GM18502 (cell line): ENCODE measurements at regions not wholly inside any gene's neighbourhood (a gene's known extent, or its start where the extent isn't known, plus 50 kb on each side); places are given as distances from the start of the nearest gene placed in this dataset.
"Not testable (repeated sequence)": the region's sequence is repeated elsewhere in the genome, so short reads cannot be mapped to it uniquely, and the experiment has no call there.

ENCODE experiments used
- ATAC-seq: cut with Tn5 transposase; IDR thresholded peaks from one replicate; pipeline ENCODE4 v1.9.1; 2021; ENCODE audit warnings: mild to moderate bottlenecking; ENCODE audit not compliant: unreplicated experiment, poor library complexity

GRCh38 chr13:33409673-33410510, 124.3 kb upstream of the STARD13 start:
- ATAC-seq: no peak

- no peak for ATAC-seq
Observed at GRCh38 chr13:33410619-33411018, 125.1 kb upstream of the STARD13 start.

- ATAC-seq: no peak
Observed at GRCh38 chr13:33411312-33411711, 125.8 kb upstream of the STARD13 start.

GRCh38 chr13:33415822-33416221, 130.3 kb upstream of the STARD13 start:
- ATAC-seq: no peak

GRCh38 chr13:33418224-33418953, 132.8 kb upstream of the STARD13 start:
- ATAC-seq: not testable (repeated sequence)

GRCh38 chr13:33420117-33420516, 134.6 kb upstream of the STARD13 start:
- ATAC-seq: not testable (repeated sequence)

- no peak for ATAC-seq
Observed at GRCh38 chr13:33426131-33426530, 140.6 kb upstream of the STARD13 start.

- ATAC-seq: no peak
Observed at GRCh38 chr13:33433316-33433715, 147.8 kb upstream of the STARD13 start.

GRCh38 chr13:33434676-33435075, 149.1 kb upstream of the STARD13 start:
- ATAC-seq: no peak

GRCh38 chr13:33435207-33435606, 149.7 kb upstream of the STARD13 start:
- ATAC-seq: no peak

GRCh38 chr13:33438918-33439317, 153.4 kb upstream of the STARD13 start:
- ATAC-seq: no peak

- ATAC-seq: no peak
Observed at GRCh38 chr13:33441015-33441414, 155.5 kb upstream of the STARD13 start.

GRCh38 chr13:33445024-33445423, 159.5 kb upstream of the STARD13 start:
- ATAC-seq: no peak

GRCh38 chr13:33445476-33445875, 159.9 kb upstream of the STARD13 start:
- ATAC-seq: no peak

- no peak for ATAC-seq
Observed at GRCh38 chr13:33446821-33447725, 161.5 kb upstream of the STARD13 start.

GRCh38 chr13:33448889-33449288, 163.3 kb upstream of the STARD13 start:
- ATAC-seq: no peak

- ATAC-seq: no peak
Observed at GRCh38 chr13:33450956-33451709, 165.6 kb upstream of the STARD13 start.

GRCh38 chr13:33452873-33453517, 167.4 kb upstream of the STARD13 start:
- ATAC-seq: no peak

- ATAC-seq: no peak
Observed at GRCh38 chr13:33453936-33454335, 168.4 kb upstream of the STARD13 start.
